Chondrocyte (in vitro differentiated cells): ENCODE measurements at regions not wholly inside any gene's neighbourhood (a gene's known extent, or its start where the extent isn't known, plus 50 kb on each side); places are given as distances from the start of the nearest gene placed in this dataset.

Source experiments
- DNase-seq: peaks from one replicate; pipeline ENCODE4 v3.0.0; 2021; ENCODE audit warnings: mixed read lengths, low spot score
- H3K27ac Mint-ChIP-seq: one replicate; pipeline ENCODE4 v1.8.0; 2021; ENCODE audit warnings: mild to moderate bottlenecking, moderate library complexity, mixed read lengths; ENCODE audit not compliant: unreplicated experiment
- H3K27me3 Mint-ChIP-seq: 2 replicates; pipeline ENCODE4 v1.8.0; 2021; ENCODE audit warnings: low read depth, mixed read lengths
- H3K36me3 Mint-ChIP-seq: 2 replicates; pipeline ENCODE4 v1.8.0; 2021; ENCODE audit warnings: low read depth, mixed read lengths
- H3K4me1 Mint-ChIP-seq: 2 replicates; pipeline ENCODE4 v1.8.0; 2021; ENCODE audit warnings: low read depth, mild to moderate bottlenecking, mixed read lengths
- H3K4me3 Mint-ChIP-seq: one replicate; pipeline ENCODE4 v1.8.0; 2021; ENCODE audit warnings: mild to moderate bottlenecking, moderate library complexity, mixed read lengths; ENCODE audit not compliant: unreplicated experiment
- H3K9me3 Mint-ChIP-seq: 2 replicates; pipeline ENCODE4 v1.8.0; 2021; ENCODE audit warnings: low read depth, mixed read lengths
- CTCF ChIP-seq: fragments of 200-600 bp; sonication (generic); IDR thresholded peaks from 2 replicates; pipeline ENCODE4 v1.5.0; 2021; ENCODE audit warnings: antibody characterized with exemption, mild to moderate bottlenecking, moderate library complexity

- TF ChIP-seq CTCF = no peak
Measured at GRCh38 chr5:106106384-106106783, 1564.4 kb downstream of the EFNA5 start.

GRCh38 chr5:106097340-106097739 is 1573.4 kb downstream of the EFNA5 start:
- DNase-seq = no peak
- H3K27ac Mint-ChIP-seq = no peak overlapping the region
- H3K9me3 Mint-ChIP-seq = peaks cover 5% of the 10 kb centered on the region
- H3K27me3 Mint-ChIP-seq = no peaks in the 10 kb centered on the region
- no peak for TF ChIP-seq CTCF
- H3K4me1 Mint-ChIP-seq = peaks cover 20% of the 10 kb centered on the region
- H3K4me3 Mint-ChIP-seq = no peak overlapping the region
- no peaks in the 10 kb centered on the region for H3K36me3 Mint-ChIP-seq

More at GRCh38 chr5:106106384-106106783, 1564.4 kb downstream of the EFNA5 start:
- H3K9me3 Mint-ChIP-seq = peaks cover 10% of the 10 kb centered on the region
- peak overlapping the region; percentile 27 for H3K27ac Mint-ChIP-seq
- no peaks in the 10 kb centered on the region for H3K36me3 Mint-ChIP-seq
- H3K4me1 Mint-ChIP-seq = peaks cover 33% of the 10 kb centered on the region
- H3K27me3 Mint-ChIP-seq = no peaks in the 10 kb centered on the region
- no peak for DNase-seq
- no peak overlapping the region for H3K4me3 Mint-ChIP-seq

GRCh38 chr5:106094839-106095238 is 1575.9 kb downstream of the EFNA5 start:
- no peaks in the 10 kb centered on the region for H3K9me3 Mint-ChIP-seq
- TF ChIP-seq CTCF = no peak
- no peak overlapping the region for H3K27ac Mint-ChIP-seq
- H3K4me3 Mint-ChIP-seq = no peak overlapping the region
- H3K27me3 Mint-ChIP-seq = no peaks in the 10 kb centered on the region
- no peak for DNase-seq
- H3K4me1 Mint-ChIP-seq = peaks cover 16% of the 10 kb centered on the region
- H3K36me3 Mint-ChIP-seq = no peaks in the 10 kb centered on the region

GRCh38 chr5:106094204-106094607 is 1576.5 kb downstream of the EFNA5 start:
- no peak overlapping the region for H3K4me3 Mint-ChIP-seq
- no peaks in the 10 kb centered on the region for H3K9me3 Mint-ChIP-seq
- H3K36me3 Mint-ChIP-seq = no peaks in the 10 kb centered on the region
- TF ChIP-seq CTCF = no peak
- H3K27me3 Mint-ChIP-seq = no peaks in the 10 kb centered on the region
- H3K27ac Mint-ChIP-seq = peak overlapping the region; percentile 22
- no peak for DNase-seq
- peaks cover 16% of the 10 kb centered on the region for H3K4me1 Mint-ChIP-seq

GRCh38 chr5:106093134-106093533 is 1577.6 kb downstream of the EFNA5 start:
- Mint-ChIP-seq H3K36me3 (no peaks in the 10 kb centered on the region), H3K4me1 (peaks cover 16% of the 10 kb centered on the region), H3K9me3 (no peaks in the 10 kb centered on the region), H3K27me3 (no peaks in the 10 kb centered on the region), H3K4me3 (no peak overlapping the region), H3K27ac (no peak overlapping the region)
- no peak for TF ChIP-seq CTCF
- no peak for DNase-seq
